Astrocyte (in vitro differentiated cells and primary cell): ENCODE measurements at regions not wholly inside any gene's neighbourhood (a gene's known extent, or its start where the extent isn't known, plus 50 kb on each side); places are given as distances from the start of the nearest gene placed in this dataset.

ENCODE experiments used
- EZH2 ChIP-seq: IDR thresholded peaks from 2 replicates; pipeline ENCODE4 v1.6.1; 2012; ENCODE audit warnings: mild to moderate bottlenecking, low read length, inconsistent platforms; ENCODE audit not compliant: insufficient read depth
- TF ChIP-seq, protein P1 (sequence below): IDR thresholded peaks from 2 replicates; pipeline ENCODE4 v1.5.1; 2011; ENCODE audit warnings: low read depth, mild to moderate bottlenecking, inconsistent platforms, low read length, moderate library complexity; ENCODE audit not compliant: insufficient read depth

DNA sequence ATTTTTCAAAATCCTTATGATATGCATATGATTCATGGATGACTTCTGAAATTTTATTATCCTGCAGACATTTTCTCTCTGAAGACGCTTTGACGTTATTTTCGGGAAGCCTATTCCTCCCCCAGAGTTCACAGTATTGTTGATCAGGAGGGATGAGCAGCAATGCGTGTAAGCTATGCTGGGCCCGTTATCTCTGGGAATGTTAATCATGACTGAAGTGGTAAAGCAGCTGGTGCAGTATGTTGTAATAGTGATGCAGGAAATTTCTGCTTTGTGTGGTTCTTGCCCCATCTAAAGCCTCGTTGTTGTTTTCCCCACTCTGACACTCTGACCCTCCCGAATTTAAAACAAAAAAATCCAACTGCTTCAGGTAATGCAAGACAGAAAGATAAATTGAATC is 1797.8 kb upstream of the WWC1 start:
- no peak for TF ChIP-seq EZH2
- TF ChIP-seq, protein P1, sequence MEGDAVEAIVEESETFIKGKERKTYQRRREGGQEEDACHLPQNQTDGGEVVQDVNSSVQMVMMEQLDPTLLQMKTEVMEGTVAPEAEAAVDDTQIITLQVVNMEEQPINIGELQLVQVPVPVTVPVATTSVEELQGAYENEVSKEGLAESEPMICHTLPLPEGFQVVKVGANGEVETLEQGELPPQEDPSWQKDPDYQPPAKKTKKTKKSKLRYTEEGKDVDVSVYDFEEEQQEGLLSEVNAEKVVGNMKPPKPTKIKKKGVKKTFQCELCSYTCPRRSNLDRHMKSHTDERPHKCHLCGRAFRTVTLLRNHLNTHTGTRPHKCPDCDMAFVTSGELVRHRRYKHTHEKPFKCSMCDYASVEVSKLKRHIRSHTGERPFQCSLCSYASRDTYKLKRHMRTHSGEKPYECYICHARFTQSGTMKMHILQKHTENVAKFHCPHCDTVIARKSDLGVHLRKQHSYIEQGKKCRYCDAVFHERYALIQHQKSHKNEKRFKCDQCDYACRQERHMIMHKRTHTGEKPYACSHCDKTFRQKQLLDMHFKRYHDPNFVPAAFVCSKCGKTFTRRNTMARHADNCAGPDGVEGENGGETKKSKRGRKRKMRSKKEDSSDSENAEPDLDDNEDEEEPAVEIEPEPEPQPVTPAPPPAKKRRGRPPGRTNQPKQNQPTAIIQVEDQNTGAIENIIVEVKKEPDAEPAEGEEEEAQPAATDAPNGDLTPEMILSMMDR, result no peak
